ENCODE measurements at regions not wholly inside any gene's neighbourhood (a gene's known extent, or its start where the extent isn't known, plus 50 kb on each side); places are given as distances from the start of the nearest gene placed in this dataset.
A peak's percentile ranks its signal among the peaks of the same experiment; 100 is the strongest.
"Not testable (repeated sequence)": the region's sequence is repeated elsewhere in the genome, so short reads cannot be mapped to it uniquely, and the experiment has no call there.

DNA sequence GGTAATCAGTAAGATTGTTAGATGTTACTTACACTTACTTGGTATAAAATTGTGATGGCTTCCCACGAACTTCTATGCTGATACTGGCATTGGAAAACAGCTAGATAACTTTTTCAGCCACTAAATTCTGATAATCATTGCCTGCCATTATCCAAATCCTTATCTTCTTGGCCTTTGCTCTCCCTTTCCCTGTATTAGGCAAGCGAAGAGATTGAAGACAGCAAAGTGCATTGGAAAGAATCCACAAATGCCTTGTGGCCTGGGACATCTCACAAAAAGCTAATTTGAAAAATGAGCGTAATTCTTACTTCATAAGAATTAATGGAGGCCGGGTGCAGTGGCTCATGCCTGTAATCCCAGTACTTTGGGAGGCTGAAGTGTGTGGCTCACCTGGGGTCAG is 79.5 kb upstream of the MARCKS start:
- H3K4me1 ChIP-seq (ENCODE audit: control insufficient read depth, insufficient read depth, low read length) = no peaks in the 10 kb centered on the region
- H3K27me3 ChIP-seq (ENCODE audit: control insufficient read depth, insufficient read depth, low read length) = no peaks in the 10 kb centered on the region
- H3K27ac ChIP-seq (ENCODE audit: low read depth, low read length) = no peak overlapping the region
- no peak overlapping the region for H3K4me3 ChIP-seq (ENCODE audit: low read length)
- no peaks in the 10 kb centered on the region for H3K36me3 ChIP-seq (ENCODE audit: control insufficient read depth, insufficient read depth, low read length)
- no peak overlapping the region for H3K9ac ChIP-seq (ENCODE audit: low read length)

DNA sequence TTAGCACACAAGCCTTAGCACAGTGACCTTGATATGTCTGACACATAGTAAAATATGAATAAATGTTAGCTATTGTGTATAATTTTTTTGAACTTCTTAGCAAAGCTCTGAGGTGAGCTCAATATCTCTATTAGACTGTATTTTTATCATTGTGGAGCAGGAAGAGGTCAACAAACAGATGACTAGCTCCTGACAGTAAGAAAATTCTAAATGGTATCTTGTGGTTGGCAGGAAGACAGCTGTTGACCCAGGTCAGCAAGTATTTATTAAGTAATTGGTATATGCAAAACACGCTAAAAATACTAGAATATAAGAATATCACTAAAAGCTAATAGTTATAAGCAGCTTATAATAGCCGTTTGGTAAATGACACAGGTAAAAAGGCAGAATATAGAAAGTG is 77.5 kb upstream of the MARCKS start:
- no peak overlapping the region for H3K9ac ChIP-seq (ENCODE audit: low read length)
- no peak overlapping the region for H3K4me3 ChIP-seq (ENCODE audit: low read length)
- no peak overlapping the region for H3K27ac ChIP-seq (ENCODE audit: low read depth, low read length)
- no peaks in the 10 kb centered on the region for H3K27me3 ChIP-seq (ENCODE audit: control insufficient read depth, insufficient read depth, low read length)
- H3K36me3 ChIP-seq (ENCODE audit: control insufficient read depth, insufficient read depth, low read length) = no peaks in the 10 kb centered on the region
- no peaks in the 10 kb centered on the region for H3K4me1 ChIP-seq (ENCODE audit: control insufficient read depth, insufficient read depth, low read length)

DNA sequence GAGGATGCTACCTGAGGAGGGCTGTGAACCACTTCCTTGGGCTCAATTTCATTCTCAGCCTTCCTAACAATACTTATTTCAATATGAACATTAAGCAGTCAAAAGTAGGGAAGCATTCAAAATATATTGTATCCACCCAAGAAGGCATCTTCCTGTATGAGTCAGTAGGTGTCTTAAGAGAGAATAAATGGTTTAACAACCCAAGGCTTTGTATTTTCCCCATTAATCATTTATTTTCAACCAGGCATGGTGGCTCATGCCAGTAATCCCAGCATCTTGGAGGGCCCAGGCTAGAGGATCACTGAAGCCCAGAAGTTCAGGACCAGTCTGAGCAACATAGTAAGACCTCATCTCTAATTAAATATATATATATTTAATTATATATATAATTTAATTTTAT is 74.5 kb upstream of the MARCKS start:
- Histone ChIP-seq H3K4me1 (ENCODE audit: control insufficient read depth, insufficient read depth, low read length) (no peaks in the 10 kb centered on the region), H3K36me3 (ENCODE audit: control insufficient read depth, insufficient read depth, low read length) (no peaks in the 10 kb centered on the region), H3K4me3 (ENCODE audit: low read length) (no peak overlapping the region), H3K27me3 (ENCODE audit: control insufficient read depth, insufficient read depth, low read length) (no peaks in the 10 kb centered on the region), H3K27ac (ENCODE audit: low read depth, low read length) (no peak overlapping the region), H3K9ac (ENCODE audit: low read length) (no peak overlapping the region)

DNA sequence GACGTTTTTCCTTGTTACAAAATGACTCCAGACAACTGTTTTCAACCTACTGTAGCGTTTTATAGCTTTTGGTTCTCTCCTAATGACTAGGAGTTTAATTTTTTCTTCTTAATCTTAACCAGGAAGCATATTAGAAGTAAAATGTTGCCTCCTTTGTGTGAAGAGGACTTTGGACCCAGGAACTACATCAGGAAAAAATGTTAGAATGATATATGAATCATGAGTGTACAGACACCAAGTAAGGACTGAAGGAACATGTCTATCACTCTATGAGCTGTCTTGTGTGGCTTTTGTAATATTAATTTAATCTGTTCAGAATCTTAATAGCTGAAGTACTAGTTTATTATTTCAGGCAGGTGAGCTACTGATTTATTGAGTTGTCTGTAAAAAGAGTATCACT is 71.0 kb upstream of the MARCKS start:
- H3K36me3 ChIP-seq (ENCODE audit: control insufficient read depth, insufficient read depth, low read length) = no peaks in the 10 kb centered on the region
- no peaks in the 10 kb centered on the region for H3K27me3 ChIP-seq (ENCODE audit: control insufficient read depth, insufficient read depth, low read length)
- H3K27ac ChIP-seq (ENCODE audit: low read depth, low read length) = no peak overlapping the region
- H3K4me1 ChIP-seq (ENCODE audit: control insufficient read depth, insufficient read depth, low read length) = no peaks in the 10 kb centered on the region
- H3K4me3 ChIP-seq (ENCODE audit: low read length) = no peak overlapping the region
- H3K9ac ChIP-seq (ENCODE audit: low read length) = no peak overlapping the region

DNA sequence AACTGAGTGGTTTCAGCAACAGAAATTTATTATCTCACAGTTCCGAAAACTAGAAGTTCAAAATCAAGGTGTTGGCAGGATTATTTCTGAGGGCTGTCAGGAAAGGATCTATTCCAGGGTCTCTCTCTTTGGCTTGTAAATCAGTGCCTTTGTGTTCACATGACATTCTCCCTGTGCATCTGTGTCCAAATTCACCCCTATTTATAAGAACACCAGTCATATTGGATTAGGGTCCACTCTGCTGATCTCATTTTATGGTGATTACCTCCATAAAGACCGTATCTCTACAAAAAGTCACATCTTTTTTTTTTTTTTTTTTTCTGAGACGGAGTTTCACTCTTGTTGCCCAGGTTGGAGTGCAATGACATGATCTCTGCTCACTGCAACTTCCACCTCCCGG is 68.6 kb upstream of the MARCKS start:
- Histone ChIP-seq H3K27ac (ENCODE audit: low read depth, low read length) (no peak overlapping the region), H3K27me3 (ENCODE audit: control insufficient read depth, insufficient read depth, low read length) (no peaks in the 10 kb centered on the region), H3K9ac (ENCODE audit: low read length) (no peak overlapping the region), H3K4me1 (ENCODE audit: control insufficient read depth, insufficient read depth, low read length) (no peaks in the 10 kb centered on the region), H3K4me3 (ENCODE audit: low read length) (no peak overlapping the region), H3K36me3 (ENCODE audit: control insufficient read depth, insufficient read depth, low read length) (no peaks in the 10 kb centered on the region)

DNA sequence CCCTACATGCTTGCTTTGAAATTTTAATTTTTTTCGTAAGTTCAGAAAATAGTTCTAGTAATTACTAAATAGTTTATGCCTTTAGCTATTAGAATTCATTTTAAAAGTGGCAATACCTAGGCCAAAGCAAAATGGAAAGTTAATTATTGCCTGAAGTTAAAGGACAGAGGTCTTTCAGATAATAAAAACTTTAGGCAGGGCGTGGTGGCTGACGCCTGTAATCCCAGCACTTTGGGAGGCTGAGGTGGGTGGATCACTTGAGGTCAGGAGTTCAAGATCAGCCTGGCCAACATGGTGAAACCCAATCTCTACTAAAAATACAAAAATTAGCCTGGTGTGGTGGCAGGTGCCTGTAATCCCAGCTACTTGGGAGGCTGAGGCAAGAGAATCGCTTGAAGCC is 65.9 kb upstream of the MARCKS start:
- H3K36me3 ChIP-seq (ENCODE audit: control insufficient read depth, insufficient read depth, low read length); H3K4me1 ChIP-seq (ENCODE audit: control insufficient read depth, insufficient read depth, low read length); H3K27ac ChIP-seq (ENCODE audit: low read depth, low read length); H3K27me3 ChIP-seq (ENCODE audit: control insufficient read depth, insufficient read depth, low read length); H3K9ac ChIP-seq (ENCODE audit: low read length); H3K4me3 ChIP-seq (ENCODE audit: low read length): not testable (repeated sequence)

DNA sequence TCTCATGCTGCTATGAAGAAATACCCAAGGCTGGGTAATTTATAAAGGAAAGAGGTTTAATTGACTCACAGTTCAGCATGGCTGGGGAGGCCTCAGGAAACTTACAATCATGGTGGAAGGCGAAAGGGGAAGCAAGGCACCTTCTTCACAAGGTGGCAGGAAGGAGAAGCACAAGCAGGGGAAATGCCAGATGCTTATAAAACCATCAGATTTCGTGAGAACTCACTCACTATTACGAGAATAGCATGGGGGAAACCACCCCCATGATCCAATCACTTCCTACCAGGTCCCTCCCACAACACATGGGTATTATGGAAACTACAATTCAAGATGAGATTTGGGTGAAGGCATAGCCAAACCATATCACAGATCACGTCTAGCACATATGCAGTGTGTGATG is 61.8 kb upstream of the MARCKS start:
- not testable (repeated sequence) for H3K27ac ChIP-seq (ENCODE audit: low read depth, low read length); H3K9ac ChIP-seq (ENCODE audit: low read length); H3K27me3 ChIP-seq (ENCODE audit: control insufficient read depth, insufficient read depth, low read length); H3K36me3 ChIP-seq (ENCODE audit: control insufficient read depth, insufficient read depth, low read length); H3K4me3 ChIP-seq (ENCODE audit: low read length); H3K4me1 ChIP-seq (ENCODE audit: control insufficient read depth, insufficient read depth, low read length)

DNA sequence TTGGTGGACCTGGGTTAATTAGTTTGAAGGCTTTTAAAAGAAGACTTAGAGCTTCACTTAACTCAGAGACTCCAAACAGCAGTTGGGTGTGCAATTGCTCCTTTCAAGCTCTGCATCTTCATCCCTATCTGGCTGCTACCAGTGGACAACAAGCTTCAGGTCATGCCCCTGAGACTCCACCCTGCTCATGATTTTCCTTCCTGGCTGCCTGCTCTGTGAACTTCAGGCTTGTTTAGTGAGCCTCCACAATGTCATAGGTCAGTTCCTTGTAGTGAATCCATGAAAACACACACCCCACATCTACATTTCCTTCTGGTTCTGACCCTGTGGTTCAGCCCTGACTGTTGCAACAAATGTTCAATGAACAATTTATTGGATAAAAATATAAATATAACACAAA is 61.1 kb upstream of the MARCKS start:
- Histone ChIP-seq H3K27me3 (ENCODE audit: control insufficient read depth, insufficient read depth, low read length) (no peaks in the 10 kb centered on the region), H3K27ac (ENCODE audit: low read depth, low read length) (no peak overlapping the region), H3K9ac (ENCODE audit: low read length) (no peak overlapping the region), H3K4me3 (ENCODE audit: low read length) (no peak overlapping the region), H3K36me3 (ENCODE audit: control insufficient read depth, insufficient read depth, low read length) (no peaks in the 10 kb centered on the region), H3K4me1 (ENCODE audit: control insufficient read depth, insufficient read depth, low read length) (no peaks in the 10 kb centered on the region)

DNA sequence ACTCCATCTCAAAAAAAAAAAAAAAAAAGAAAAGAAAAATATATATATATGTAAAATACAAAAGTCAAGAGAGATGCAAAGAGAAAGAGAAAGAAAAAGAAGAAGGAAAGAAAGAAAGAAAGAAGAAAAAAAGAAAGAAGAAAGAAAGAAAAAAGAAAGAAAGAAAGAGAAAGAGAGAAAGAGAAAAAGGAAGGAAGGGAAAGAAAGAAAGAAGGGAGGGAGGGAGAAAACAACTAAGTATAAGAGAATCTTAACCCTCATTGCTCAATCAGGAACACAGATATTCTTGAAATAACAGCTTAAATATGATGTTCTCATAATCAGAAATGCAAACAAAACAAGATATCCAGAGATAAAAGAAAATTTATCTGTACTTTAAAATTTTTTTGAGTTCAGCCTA is 54.4 kb upstream of the MARCKS start:
- H3K9ac ChIP-seq (ENCODE audit: low read length) = no peak overlapping the region
- H3K4me3 ChIP-seq (ENCODE audit: low read length) = no peak overlapping the region
- H3K27ac ChIP-seq (ENCODE audit: low read depth, low read length) = no peak overlapping the region
- no peaks in the 10 kb centered on the region for H3K36me3 ChIP-seq (ENCODE audit: control insufficient read depth, insufficient read depth, low read length)
- peaks cover 3% of the 10 kb centered on the region for H3K4me1 ChIP-seq (ENCODE audit: control insufficient read depth, insufficient read depth, low read length)
- no peaks in the 10 kb centered on the region for H3K27me3 ChIP-seq (ENCODE audit: control insufficient read depth, insufficient read depth, low read length)

DNA sequence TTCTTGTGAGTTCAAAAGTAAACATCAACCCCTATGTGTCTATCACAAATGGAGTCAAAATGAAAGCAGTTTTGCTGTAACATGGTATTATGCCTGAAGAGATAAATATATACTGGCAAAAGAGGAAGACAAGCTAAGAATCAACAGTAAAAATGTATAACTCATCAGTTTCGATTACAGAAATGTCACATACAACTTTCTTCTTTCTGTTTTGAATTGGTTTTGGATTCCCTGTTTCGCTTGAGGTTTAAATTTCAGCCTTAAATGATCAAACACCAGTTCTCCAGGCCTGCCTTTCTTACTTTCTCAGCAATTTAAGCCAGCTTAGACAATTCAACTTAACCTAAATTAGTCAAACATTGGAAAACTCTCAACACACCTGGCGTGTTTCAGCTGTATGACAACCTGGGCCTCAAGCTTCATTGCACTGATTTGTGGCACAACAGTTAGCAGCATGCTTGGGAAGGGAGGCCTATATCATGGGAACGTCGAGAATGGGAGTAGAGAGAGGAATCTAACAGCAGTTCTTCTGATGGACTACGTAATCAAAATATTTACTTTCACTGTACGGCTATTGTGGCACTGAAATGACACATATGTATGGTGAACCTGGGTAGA is 51.9 kb upstream of the MARCKS start:
- Histone ChIP-seq H3K27ac (ENCODE audit: low read depth, low read length) (peak overlapping the region; percentile 59), H3K27me3 (ENCODE audit: control insufficient read depth, insufficient read depth, low read length) (no peaks in the 10 kb centered on the region), H3K4me3 (ENCODE audit: low read length) (no peak overlapping the region)

DNA sequence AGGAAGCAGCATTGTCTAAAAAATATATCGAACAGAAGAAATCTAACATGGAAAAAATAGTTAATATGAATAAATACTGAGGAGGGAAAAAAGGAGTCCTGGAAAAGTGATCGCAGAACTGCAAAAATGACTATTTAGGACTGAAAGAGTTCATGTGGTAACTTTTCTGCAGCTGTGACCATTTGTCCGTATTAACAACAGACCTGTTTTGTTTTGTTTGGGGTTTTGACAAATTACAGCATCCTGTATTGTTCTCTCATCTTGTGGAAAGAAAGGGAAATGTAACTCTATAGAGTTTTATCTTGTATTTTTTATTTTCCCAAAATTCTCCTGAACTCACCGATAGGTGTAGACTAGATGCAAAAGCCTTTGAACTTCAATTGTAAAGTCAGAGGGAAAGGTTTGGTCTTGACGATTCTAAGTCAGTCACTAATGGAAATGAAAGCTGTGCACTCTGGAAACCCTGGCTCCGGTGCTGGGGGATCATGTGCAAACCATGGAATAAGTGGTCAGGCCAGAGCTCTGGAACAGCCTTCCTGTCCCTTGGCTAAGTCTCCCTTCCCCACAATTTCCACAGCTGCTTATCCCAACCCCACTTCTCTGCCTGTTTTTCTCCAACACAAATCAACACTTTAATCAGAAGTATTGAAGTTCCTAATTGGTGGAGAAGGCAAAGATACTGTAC is 51.2 kb upstream of the MARCKS start:
- H3K36me3 ChIP-seq (ENCODE audit: control insufficient read depth, insufficient read depth, low read length) = no peaks in the 10 kb centered on the region
- H3K27me3 ChIP-seq (ENCODE audit: control insufficient read depth, insufficient read depth, low read length) = no peaks in the 10 kb centered on the region
- no peak overlapping the region for H3K4me3 ChIP-seq (ENCODE audit: low read length)
- peaks cover 3% of the 10 kb centered on the region for H3K4me1 ChIP-seq (ENCODE audit: control insufficient read depth, insufficient read depth, low read length)
- H3K27ac ChIP-seq (ENCODE audit: low read depth, low read length) = peak overlapping the region; percentile 59
- no peak overlapping the region for H3K9ac ChIP-seq (ENCODE audit: low read length)

More for the DNA sequence above, 51.9 kb upstream of the MARCKS start:
- H3K4me1 ChIP-seq (ENCODE audit: control insufficient read depth, insufficient read depth, low read length) = peaks cover 3% of the 10 kb centered on the region
- no peak overlapping the region for H3K9ac ChIP-seq (ENCODE audit: low read length)
- no peaks in the 10 kb centered on the region for H3K36me3 ChIP-seq (ENCODE audit: control insufficient read depth, insufficient read depth, low read length)
